PFSK-1 (cell line): ENCODE measurements at regions not wholly inside any gene's neighbourhood (a gene's known extent, or its start where the extent isn't known, plus 50 kb on each side); places are given as distances from the start of the nearest gene placed in this dataset.

Experiments
- POLR2AphosphoS5 ChIP-seq: IDR thresholded peaks from 2 replicates; pipeline ENCODE4 v1.6.1; 2012; ENCODE audit warnings: low read depth, mild to moderate bottlenecking, control low read depth, low read length, moderate library complexity
- REST ChIP-seq, 2 experiments: IDR thresholded peaks; 2 replicates each; pipeline versions ENCODE4 v1.6.1 to v1.8.0; 2011 to 2012; ENCODE audit warnings: low read depth in 2 of 2, low read length in 2 of 2, control low read depth in 1 of 2, inconsistent platforms in 1 of 2, mild to moderate bottlenecking in 1 of 2, moderate library complexity in 1 of 2; ENCODE audit not compliant: insufficient read depth in 1 of 2
- SIN3A ChIP-seq: IDR thresholded peaks from 2 replicates; pipeline ENCODE4 v1.6.1; 2012; ENCODE audit warnings: mild to moderate bottlenecking, low read length, moderate library complexity, borderline replicate concordance; ENCODE audit not compliant: insufficient read depth
- TAF1 ChIP-seq: IDR thresholded peaks from 2 replicates; pipeline ENCODE4 v1.6.1; 2012; ENCODE audit warnings: low read length, control low read depth, borderline replicate concordance; ENCODE audit not compliant: insufficient read depth

GRCh38 chr5:161975350-161975749 lies 92.2 kb upstream of the GABRG2 start:
- no peak for TF ChIP-seq SIN3A
- peak in 1 of 2 experiments; percentile 50; a peak in 1 of 4 replicates for TF ChIP-seq REST (IDR thresholded peaks at IDR 0.05; ENCODE audit: insufficient read depth in 1 of 2, low read depth in 2 of 2, low read length in 2 of 2)
- no peak for TF ChIP-seq TAF1
- no peak for TF ChIP-seq POLR2AphosphoS5
